K562 (cell line): ENCODE measurements at regions not wholly inside any gene's neighbourhood (a gene's known extent, or its start where the extent isn't known, plus 50 kb on each side); places are given as distances from the start of the nearest gene placed in this dataset.

Experiments
- ATAC-seq: fragments of 200-7000 bp; cut with Tn5 transposase; 3 replicates; pipeline ENCODE4 v1.9.1; 2020; ENCODE audit warnings: moderate library complexity
- BruUV-seq: library from RNA; stranded (reverse); fragments of 400-500 nt; replicated peaks from 2 replicates; lab custom pipeline; 2021; lab: Mats Ljungman, UMichigan
- CTCF ChIA-PET: fragments of 300-600 bp; formaldehyde crosslinking; extraction: SDS; loops from one replicate; lab custom pipeline; 2021; ENCODE audit warnings: low intra/inter-chr PET ratio; lab: Yijun Ruan, JAX
- POLR2A ChIA-PET: fragments of 300-600, 350-650 bp; sonication (Branson Sonifier 250); formaldehyde crosslinking; extraction: SDS; loops from one replicate; lab custom pipeline; 2021; ENCODE audit warnings: antibody characterized with exemption, inconsistent platforms; lab: Yijun Ruan, JAX
- DNase-seq, 4 experiments: peaks; one replicate each; pipeline versions ENCODE4 v3.0.0 to v3.0.0-alpha.2; 2011 to 2018; ENCODE audit warnings: low spot score in 3 of 4, mixed read lengths in 3 of 4; ENCODE audit errors: extremely low read depth in 1 of 4
- FAIRE-seq: peaks from 2 replicates; lab custom pipeline; 2011; peaks lifted over from hg19 to GRCh38; lab: Jason Lieb, UNC
- H2AFZ ChIP-seq: 2 replicates; pipeline ENCODE4 v1.6.0; 2011; ENCODE audit warnings: low read depth, low read length, control low read depth, inconsistent platforms
- H3K27ac ChIP-seq: fragments of 200-600 bp; 3 replicates; pipeline ENCODE4 v1.8.0; 2011; ENCODE audit warnings: low read depth, mild to moderate bottlenecking, control low read depth, inconsistent platforms, low read length, moderate library complexity, mixed read lengths; ENCODE audit errors: extremely low read depth
- H3K27me3 ChIP-seq, 2 experiments: fragments of 300-600 bp in 1 of 2; 2 replicates in 1 of 2; 3 replicates in 1 of 2; pipeline versions ENCODE4 v1.6.0 to v1.8.0; 2011; ENCODE audit warnings: inconsistent platforms in 2 of 2, low read length in 2 of 2, mild to moderate bottlenecking in 1 of 2, mixed read lengths in 1 of 2, moderate library complexity in 1 of 2; ENCODE audit not compliant: control insufficient read depth in 2 of 2, insufficient read depth in 2 of 2
- H3K36me3 ChIP-seq: fragments of 300-600 bp; 3 replicates; pipeline ENCODE4 v1.8.0; 2011; ENCODE audit warnings: mild to moderate bottlenecking, low read length, inconsistent platforms; ENCODE audit not compliant: control insufficient read depth, insufficient read depth
- H3K4me1 ChIP-seq, 2 experiments: fragments of 200-600 bp in 1 of 2; replicated peaks in 1 of 2; 2 replicates in 1 of 2; 3 replicates in 1 of 2; pipeline versions ENCODE4 v1.5.1 to v1.8.0; 2011; ENCODE audit warnings: inconsistent platforms in 2 of 2, low read length in 2 of 2, mild to moderate bottlenecking in 1 of 2, mixed read lengths in 1 of 2, moderate library complexity in 1 of 2; ENCODE audit not compliant: control insufficient read depth in 2 of 2, insufficient read depth in 2 of 2
- H3K4me2 ChIP-seq: 2 replicates; pipeline ENCODE4 v1.6.1; 2011; ENCODE audit warnings: low read length, control low read depth, inconsistent platforms, mixed read lengths; ENCODE audit not compliant: insufficient read depth
- H3K4me3 ChIP-seq: fragments of 200-600 bp; sonication (generic), shearing (Covaris generic); 2 replicates; pipeline ENCODE4 v1.5.1; 2016; ENCODE audit warnings: control low read depth, inconsistent platforms
- H3K79me2 ChIP-seq: fragments of 200-600 bp; 3 replicates; pipeline ENCODE4 v1.8.0; 2011; ENCODE audit warnings: low read length, inconsistent platforms; ENCODE audit not compliant: control insufficient read depth, insufficient read depth
- H3K9ac ChIP-seq, 2 experiments: 2 replicates each; pipeline versions ENCODE4 v1.6.0 to v1.6.1; 2011; ENCODE audit warnings: low read depth in 2 of 2, low read length in 2 of 2, control low read depth in 1 of 2, inconsistent platforms in 1 of 2, mild to moderate bottlenecking in 1 of 2, mixed read lengths in 1 of 2; ENCODE audit not compliant: insufficient read depth in 1 of 2
- H3K9me1 ChIP-seq: one replicate; pipeline ENCODE4 v1.6.0; 2011; ENCODE audit warnings: inconsistent platforms, mild to moderate bottlenecking, low read length, moderate library complexity; ENCODE audit not compliant: control insufficient read depth, insufficient read depth
- H3K9me3 ChIP-seq: replicated peaks from 2 replicates; pipeline ENCODE4 v1.5.1; 2011; ENCODE audit warnings: low read depth, low read length, inconsistent platforms; ENCODE audit not compliant: control insufficient read depth, insufficient read depth
- H4K20me1 ChIP-seq: replicated peaks from 2 replicates; pipeline ENCODE4 v1.6.1; 2011; ENCODE audit warnings: low read length, inconsistent platforms, mixed read lengths; ENCODE audit not compliant: control insufficient read depth, insufficient read depth
- KHSRP ChIP-seq: fragments of 450-650 bp; IDR thresholded peaks from 2 replicates; pipeline ENCODE4 v1.6.1; 2017
- MITF ChIP-seq: IDR thresholded peaks from 2 replicates; pipeline ENCODE4 v1.6.1; 2014; ENCODE audit warnings: antibody characterized with exemption
- RBM25 ChIP-seq: fragments of 200-400 bp; formaldehyde crosslinking; IDR thresholded peaks from 2 replicates; pipeline ENCODE4 v1.6.1; 2018; ENCODE audit warnings: low read length, low read depth, moderate library complexity; ENCODE audit not compliant: severe bottlenecking
- SAFB2 ChIP-seq: fragments of 200-400 bp; formaldehyde crosslinking; IDR thresholded peaks from 2 replicates; pipeline ENCODE4 v1.6.1; 2018; ENCODE audit warnings: borderline replicate concordance, low read length, low read depth, moderate library complexity; ENCODE audit not compliant: severe bottlenecking
- ZFP91 ChIP-seq: sonication (generic); formaldehyde crosslinking; IDR thresholded peaks from 2 replicates; pipeline ENCODE4 v1.8.0; 2022; ENCODE audit warnings: mild to moderate bottlenecking, missing genetic modification reagents
- WGBS: fragments of 100-300 bp; shearing (Covaris generic); methylation state at CpG from one replicate; pipeline ENCODE4 v1.1.6; 2016; ENCODE audit warnings: low coverage, mixed read lengths; ENCODE audit not compliant: insufficient coverage; ENCODE audit errors: missing lambda C conversion rate; 5-methylcytosine and 5-hydroxymethylcytosine counted together
- in situ Hi-C: fragments of 300-500 bp; cut with MboI; formaldehyde crosslinking; loops from 4 replicates; pipeline ENCODE4 v1.15.0; 2018; ENCODE audit warnings: inconsistent platforms, mixed read lengths
- intact Hi-C: fragments of 100-400 bp; cut with micrococcal nuclease; formaldehyde crosslinking; loops from 2 replicates; pipeline ENCODE4 v1.14.2; 2022

GRCh38 chr13:25034173-25034572 is 61.8 kb upstream of the PABPC3 start:
- DNase-seq (no peak), FAIRE-seq (no peak), ATAC-seq (no peak)
- POLR2A ChIA-PET: interaction anchor here (0.7 kb wide), 1 partner anchor 20 kb away, joined by 4 read pairs; no protein-coding TSS in a partner anchor
- H3K4me3 ChIP-seq: no peak overlapping the region
- WGBS: 0% methylated on average over 3 of the region's 5 CpGs
- no TSS peak for BruUV-seq
- no peak overlapping the region for H2AFZ ChIP-seq
- in situ Hi-C loops: no loop called here
- no peak overlapping the region for H3K9ac ChIP-seq
- CTCF ChIA-PET: no interaction called here
- peaks cover 4 to 24% of the 10 kb centered on the region in 2 experiments for H3K27me3 ChIP-seq
- intact Hi-C loops: no loop called here
- no peaks in the 10 kb centered on the region for H3K79me2 ChIP-seq
- H4K20me1 ChIP-seq: no peaks in the 10 kb centered on the region
- no peaks in the 10 kb centered on the region for H3K36me3 ChIP-seq
- H3K4me1 ChIP-seq: no peaks in the 10 kb centered on the region
- no peak overlapping the region for H3K27ac ChIP-seq
- H3K9me1 ChIP-seq: no peaks in the 10 kb centered on the region
- no peak for TF ChIP-seq SAFB2
- no peak for TF ChIP-seq ZFP91 (CRISPR knock-in tag)
- TF ChIP-seq KHSRP: no peak
- no peak for TF ChIP-seq MITF
- TF ChIP-seq RBM25: no peak
- no peak overlapping the region for H3K4me2 ChIP-seq
- no peaks in the 10 kb centered on the region for H3K9me3 ChIP-seq
